A673 (cell line): ENCODE measurements at regions not wholly inside any gene's neighbourhood (a gene's known extent, or its start where the extent isn't known, plus 50 kb on each side); places are given as distances from the start of the nearest gene placed in this dataset.
A peak's percentile ranks its signal among the peaks of the same experiment; 100 is the strongest.

ENCODE experiments used
- BruUV-seq: library from RNA; stranded (reverse); fragments of 400-500 nt; replicated peaks from 2 replicates; lab custom pipeline; 2021; lab: Mats Ljungman, UMichigan
- CTCF ChIA-PET: fragments of 300-600 bp; sonication (Branson Sonifier 250); formaldehyde crosslinking; loops from one replicate; lab custom pipeline; 2022; ENCODE audit warnings: antibody characterized with exemption; lab: Charles Lee
- POLR2A ChIA-PET: fragments of 300-600 bp; sonication (Branson Sonifier 250); formaldehyde crosslinking; loops from one replicate; lab custom pipeline; 2022; ENCODE audit warnings: antibody characterized with exemption; ENCODE audit not compliant: low non-redundant PET; lab: Charles Lee
- DNase-seq: peaks from one replicate; pipeline ENCODE4 v3.0.0-alpha.2; 2015; ENCODE audit warnings: low spot score
- H3K27ac ChIP-seq: fragments of 200-600 bp; sonication (generic); 2 replicates; pipeline ENCODE4 v1.5.1; 2016; ENCODE audit warnings: mixed run types, low read depth, mild to moderate bottlenecking, mixed read lengths, antibody characterized with exemption, low read length; ENCODE audit not compliant: poor library complexity, severe bottlenecking
- H3K27me3 ChIP-seq: fragments of 200-600 bp; sonication (generic); replicated peaks from 2 replicates; pipeline ENCODE4 v1.6.1; 2017; ENCODE audit warnings: mixed run types, low read depth, mild to moderate bottlenecking, mixed read lengths, antibody characterized with exemption, low read length; ENCODE audit not compliant: insufficient read depth, poor library complexity
- H3K36me3 ChIP-seq: fragments of 200-600 bp; sonication (generic); 2 replicates; pipeline ENCODE4 v1.6.1; 2016; ENCODE audit warnings: mixed run types, mild to moderate bottlenecking, mixed read lengths, antibody characterized with exemption, low read length; ENCODE audit not compliant: insufficient read depth, poor library complexity, severe bottlenecking
- H3K4me1 ChIP-seq: fragments of 200-600 bp; sonication (generic); 2 replicates; pipeline ENCODE4 v1.6.1; 2017; ENCODE audit warnings: mixed run types, mild to moderate bottlenecking, mixed read lengths, antibody characterized with exemption, low read length; ENCODE audit not compliant: insufficient read depth, poor library complexity, severe bottlenecking
- H3K4me3 ChIP-seq: fragments of 200-600 bp; sonication (generic); 2 replicates; pipeline ENCODE4 v1.5.1; 2016; ENCODE audit warnings: low read depth, mixed run types, mild to moderate bottlenecking, mixed read lengths, low read length; ENCODE audit not compliant: poor library complexity, severe bottlenecking
- H3K9me3 ChIP-seq: fragments of 200-600 bp; sonication (generic); 2 replicates; pipeline ENCODE4 v1.6.1; 2016; ENCODE audit warnings: mixed run types, low read depth, mild to moderate bottlenecking, mixed read lengths, antibody characterized with exemption, low read length; ENCODE audit not compliant: poor library complexity, severe bottlenecking
- CTCF ChIP-seq: fragments of 300-800, 200-600 bp; sonication (generic); conservative IDR thresholded peaks from 2 replicates; pipeline ENCODE4 v1.5.1; 2017; ENCODE audit warnings: low read depth, mild to moderate bottlenecking, antibody characterized with exemption, low read length, moderate library complexity, mixed read lengths
- EZH2 ChIP-seq: fragments of 200-600 bp; sonication (generic); IDR thresholded peaks from 2 replicates; pipeline ENCODE4 v1.6.1; 2017; ENCODE audit warnings: borderline replicate concordance, low read depth, mild to moderate bottlenecking, mixed read lengths, antibody characterized with exemption, low read length; ENCODE audit not compliant: poor library complexity, severe bottlenecking
- intact Hi-C: fragments of 100-400 bp; cut with micrococcal nuclease; formaldehyde crosslinking; loops from one replicate; pipeline ENCODE4 v1.10.0; 2022; ENCODE audit not compliant: unreplicated experiment

GRCh38 chr12:124464062-124464461, 103.3 kb downstream of the NCOR2 start:
- TF ChIP-seq EZH2 (no peak), CTCF (no peak)
- Histone ChIP-seq H3K4me3 (peak overlapping the region; percentile 2), H3K4me1 (peaks cover 52% of the 10 kb centered on the region), H3K9me3 (peaks cover 8% of the 10 kb centered on the region), H3K27ac (peak overlapping the region; percentile 82), H3K27me3 (no peaks in the 10 kb centered on the region), H3K36me3 (peaks cover 31% of the 10 kb centered on the region)
- CTCF ChIA-PET, result interaction anchor here (0.6 to 0.7 kb wide), 2 partner anchors 42 to 100 kb away, joined by 3 read pairs; no protein-coding TSS in a partner anchor
- POLR2A ChIA-PET, result no interaction called here
- intact Hi-C loops, result loop anchor here (5.0 kb wide), 2 partner anchors 103 to 298 kb away; partner anchors contain the start of gene NCOR2
- no TSS peak for BruUV-seq
- peak; percentile 68 for DNase-seq

GRCh38 chr12:124463341-124463921, 104.0 kb downstream of the NCOR2 start:
- BruUV-seq, result no TSS peak
- intact Hi-C loops, result loop anchor here (5.0 kb wide), 2 partner anchors 104 to 299 kb away; partner anchors contain the start of gene NCOR2
- peak overlapping the region; percentile 82 for H3K27ac ChIP-seq
- H3K9me3 ChIP-seq, result peaks cover 6% of the 10 kb centered on the region
- ChIA-PET CTCF (interaction anchor here (0.6 kb wide), 1 partner anchor 101 kb away, joined by 3 read pairs; no protein-coding TSS in a partner anchor), POLR2A (no interaction called here)
- peaks cover 36% of the 10 kb centered on the region for H3K36me3 ChIP-seq
- DNase-seq, result peak; percentile 98
- TF ChIP-seq EZH2 (no peak), CTCF (no peak)
- peaks cover 52% of the 10 kb centered on the region for H3K4me1 ChIP-seq
- no peaks in the 10 kb centered on the region for H3K27me3 ChIP-seq
- peak overlapping the region; percentile 2 for H3K4me3 ChIP-seq

GRCh38 chr12:124462750-124463149, 104.7 kb downstream of the NCOR2 start:
- H3K9me3 ChIP-seq, result peaks cover 6% of the 10 kb centered on the region
- POLR2A ChIA-PET, result no interaction called here
- peak; percentile 33 for DNase-seq
- peak overlapping the region; percentile 80 for H3K27ac ChIP-seq
- no peak overlapping the region for H3K4me3 ChIP-seq
- no peak for TF ChIP-seq CTCF
- no peak for TF ChIP-seq EZH2
- H3K36me3 ChIP-seq, result peaks cover 36% of the 10 kb centered on the region
- CTCF ChIA-PET, result no interaction called here
- H3K27me3 ChIP-seq, result no peaks in the 10 kb centered on the region
- no TSS peak for BruUV-seq
- intact Hi-C loops, result loop anchor here (5.0 kb wide), 2 partner anchors 105 to 300 kb away; partner anchors contain the start of gene NCOR2
- H3K4me1 ChIP-seq, result peaks cover 59% of the 10 kb centered on the region
